K562 (cell line): ENCODE measurements at regions not wholly inside any gene's neighbourhood (a gene's known extent, or its start where the extent isn't known, plus 50 kb on each side); places are given as distances from the start of the nearest gene placed in this dataset.

Source experiments
- CREM ChIP-seq: IDR thresholded peaks from 2 replicates; pipeline ENCODE4 v1.6.1; 2014; ENCODE audit warnings: antibody characterized with exemption, low read depth
- ETV6 ChIP-seq, 3 experiments: fragments of 150-350 bp in 1 of 3; sonication (generic) in 1 of 3; formaldehyde crosslinking in 1 of 3; IDR thresholded peaks; 2 replicates each; pipeline versions ENCODE4 v1.6.1 to v1.8.0; 2014 to 2022; ENCODE audit warnings: borderline replicate concordance in 2 of 3, low read depth in 2 of 3, antibody characterized with exemption in 1 of 3, low read length in 1 of 3, mild to moderate bottlenecking in 1 of 3, missing genetic modification reagents in 1 of 3
- FUS ChIP-seq: fragments of 200-400 bp; formaldehyde crosslinking; optimal IDR thresholded peaks from 2 replicates; pipeline ENCODE3; 2017; ENCODE audit warnings: low read depth, low read length
- GATA2 ChIP-seq: sonication (generic); formaldehyde crosslinking; IDR thresholded peaks from 2 replicates; pipeline ENCODE4 v1.4.0; 2020; ENCODE audit warnings: mild to moderate bottlenecking, missing genetic modification reagents
- GATAD2A ChIP-seq: fragments of 450-650 bp; IDR thresholded peaks from 2 replicates; pipeline ENCODE4 v1.6.1; 2017
- HDAC2 ChIP-seq: fragments of 450-650 bp; IDR thresholded peaks from 2 replicates; pipeline ENCODE4 v1.6.1; 2016; ENCODE audit warnings: mild to moderate bottlenecking
- HNRNPL ChIP-seq: fragments of 200-400 bp; formaldehyde crosslinking; IDR thresholded peaks from 2 replicates; pipeline ENCODE4 v1.6.1; 2017; ENCODE audit warnings: low read depth, mild to moderate bottlenecking, low read length
- LEF1 ChIP-seq: fragments of 450-650 bp; IDR thresholded peaks from 2 replicates; pipeline ENCODE4 v1.6.1; 2016; ENCODE audit warnings: mild to moderate bottlenecking
- MYC ChIP-seq, 2 experiments: fragments of 250-450 bp in 1 of 2; sonication (Bioruptor Pico) in 1 of 2; IDR thresholded peaks; 2 replicates each; pipeline versions ENCODE4 v1.5.1 to v1.6.1; 2012 to 2021; ENCODE audit warnings: low read depth in 2 of 2, borderline replicate concordance in 1 of 2, improper control_type of control experiment in 1 of 2, low read length in 1 of 2, mild to moderate bottlenecking in 1 of 2, moderate library complexity in 1 of 2
- OTX1 ChIP-seq: fragments of 450-650 bp; formaldehyde crosslinking; IDR thresholded peaks from 2 replicates; pipeline ENCODE4 v1.4.0; 2022; ENCODE audit warnings: mild to moderate bottlenecking
- PTTG1 ChIP-seq: fragments of 450-650 bp; IDR thresholded peaks from 2 replicates; pipeline ENCODE4 v1.6.1; 2016; ENCODE audit warnings: low read depth, mild to moderate bottlenecking, missing genetic modification characterization, missing compliant biosample characterization
- SIN3A ChIP-seq, 2 experiments: fragments of 150-350 bp in 1 of 2; IDR thresholded peaks; 2 replicates each; pipeline ENCODE4 v1.6.1; 2011 to 2016; ENCODE audit warnings: borderline replicate concordance in 2 of 2, low read depth in 2 of 2, low read length in 2 of 2, mild to moderate bottlenecking in 2 of 2, moderate library complexity in 2 of 2; ENCODE audit not compliant: control insufficient read depth in 1 of 2
- TCF7L2 ChIP-seq: fragments of 150-350 bp; IDR thresholded peaks from 2 replicates; pipeline ENCODE4 v1.6.1; 2016; ENCODE audit warnings: low read depth, mild to moderate bottlenecking, low read length, moderate library complexity
- TFAM ChIP-seq: fragments of 250-450 bp; sonication (Bioruptor Pico); conservative IDR thresholded peaks from 2 replicates; pipeline ENCODE4 v1.5.0; 2021; ENCODE audit warnings: mild to moderate bottlenecking, moderate library complexity
- ZFP30 ChIP-seq: fragments of 250-450 bp; sonication (Bioruptor Pico); IDR thresholded peaks from 2 replicates; pipeline ENCODE4 v1.8.0; 2022; ENCODE audit warnings: moderate library complexity, mild to moderate bottlenecking, inconsistent platforms, borderline replicate concordance
- TF ChIP-seq, protein P1 (sequence below): fragments of 250-450 bp; sonication (Bioruptor Pico); IDR thresholded peaks from 2 replicates; pipeline ENCODE4 v1.4.0; 2020; ENCODE audit warnings: mild to moderate bottlenecking, moderate library complexity
- TF ChIP-seq, protein P2 (sequence below): fragments of 450-650 bp; IDR thresholded peaks from 2 replicates; pipeline ENCODE4 v1.6.1; 2016; ENCODE audit warnings: low read depth, mild to moderate bottlenecking, moderate library complexity
- TF ChIP-seq, protein P3 (sequence below): fragments of 250-450 bp; sonication (Bioruptor Pico); IDR thresholded peaks from 2 replicates; pipeline ENCODE4 v1.4.0; 2020; ENCODE audit warnings: mild to moderate bottlenecking, moderate library complexity
- TF ChIP-seq, protein P4 (sequence below): fragments of 250-450 bp; sonication (Bioruptor Pico); IDR thresholded peaks from 2 replicates; pipeline ENCODE4 v1.4.0; 2020; ENCODE audit warnings: borderline replicate concordance

DNA sequence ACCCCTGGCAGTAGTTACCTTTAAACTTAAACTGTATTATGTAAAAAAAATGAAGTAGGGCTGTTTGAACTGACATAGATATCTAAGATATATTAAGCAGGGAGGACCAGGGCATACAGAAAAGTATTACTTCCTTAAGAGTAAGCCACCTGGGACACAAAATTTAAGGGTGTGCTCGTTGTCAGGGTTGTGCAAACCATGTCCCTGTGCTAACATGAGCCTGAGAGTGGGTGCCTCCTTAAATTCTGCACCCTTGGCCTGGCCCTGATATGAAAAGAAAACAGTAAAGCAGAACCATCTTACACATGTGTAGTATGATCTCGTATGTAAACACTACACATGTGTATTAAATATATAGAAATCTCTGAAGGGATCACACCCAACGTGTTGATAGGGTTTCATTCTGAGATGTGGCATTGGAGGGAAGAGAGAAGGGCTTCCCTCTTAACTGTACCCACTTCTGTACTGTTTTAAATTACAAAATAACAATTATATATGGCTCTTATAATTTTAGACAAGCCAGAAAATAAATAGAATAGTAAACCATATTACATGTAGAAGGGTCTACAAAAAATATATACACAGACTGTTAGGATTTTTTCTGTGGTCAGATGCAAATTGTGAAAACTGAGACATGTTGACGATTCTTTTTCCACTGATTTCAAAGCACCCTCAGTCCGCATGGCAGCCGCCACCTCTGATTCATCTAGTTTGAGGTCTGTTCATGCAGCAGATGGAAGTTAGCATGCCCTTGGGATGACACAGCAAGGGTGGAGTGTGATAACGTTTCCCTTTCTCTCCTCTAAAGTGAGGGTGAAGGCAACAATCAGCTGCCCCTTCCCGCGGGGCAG is 400.8 kb upstream of the PROK2 start (continued):
- TF ChIP-seq, protein P1, sequence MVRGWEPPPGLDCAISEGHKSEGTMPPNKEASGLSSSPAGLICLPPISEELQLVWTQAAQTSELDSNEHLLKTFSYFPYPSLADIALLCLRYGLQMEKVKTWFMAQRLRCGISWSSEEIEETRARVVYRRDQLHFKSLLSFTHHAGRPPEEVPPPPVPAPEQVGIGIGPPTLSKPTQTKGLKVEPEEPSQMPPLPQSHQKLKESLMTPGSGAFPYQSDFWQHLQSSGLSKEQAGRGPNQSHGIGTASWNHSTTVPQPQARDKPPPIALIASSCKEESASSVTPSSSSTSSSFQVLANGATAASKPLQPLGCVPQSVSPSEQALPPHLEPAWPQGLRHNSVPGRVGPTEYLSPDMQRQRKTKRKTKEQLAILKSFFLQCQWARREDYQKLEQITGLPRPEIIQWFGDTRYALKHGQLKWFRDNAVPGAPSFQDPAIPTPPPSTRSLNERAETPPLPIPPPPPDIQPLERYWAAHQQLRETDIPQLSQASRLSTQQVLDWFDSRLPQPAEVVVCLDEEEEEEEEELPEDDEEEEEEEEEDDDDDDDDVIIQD (CRISPR knock-in tag), result no peak
- no peak for TF ChIP-seq TFAM (CRISPR knock-in tag)
- peak; percentile 71; the same call in 1 of the 2 replicates for TF ChIP-seq GATAD2A
- peak; percentile 50; the same call in 1 of the 2 replicates for TF ChIP-seq CREM
- TF ChIP-seq MYC (IDR thresholded peaks at IDR 0.05; ENCODE audit: low read depth, low read length), result peak; percentile 88
- no peak for TF ChIP-seq MYC (CRISPR knock-in tag; IDR thresholded peaks at IDR 0.05; ENCODE audit: borderline replicate concordance, low read depth)
- TF ChIP-seq, protein P2, sequence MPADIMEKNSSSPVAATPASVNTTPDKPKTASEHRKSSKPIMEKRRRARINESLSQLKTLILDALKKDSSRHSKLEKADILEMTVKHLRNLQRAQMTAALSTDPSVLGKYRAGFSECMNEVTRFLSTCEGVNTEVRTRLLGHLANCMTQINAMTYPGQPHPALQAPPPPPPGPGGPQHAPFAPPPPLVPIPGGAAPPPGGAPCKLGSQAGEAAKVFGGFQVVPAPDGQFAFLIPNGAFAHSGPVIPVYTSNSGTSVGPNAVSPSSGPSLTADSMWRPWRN, result no peak
- TF ChIP-seq HNRNPL, result no peak
- no peak for TF ChIP-seq ZFP30
- peak; percentile 24; the same call in 1 of the 2 replicates for TF ChIP-seq LEF1
- TF ChIP-seq, protein P3, sequence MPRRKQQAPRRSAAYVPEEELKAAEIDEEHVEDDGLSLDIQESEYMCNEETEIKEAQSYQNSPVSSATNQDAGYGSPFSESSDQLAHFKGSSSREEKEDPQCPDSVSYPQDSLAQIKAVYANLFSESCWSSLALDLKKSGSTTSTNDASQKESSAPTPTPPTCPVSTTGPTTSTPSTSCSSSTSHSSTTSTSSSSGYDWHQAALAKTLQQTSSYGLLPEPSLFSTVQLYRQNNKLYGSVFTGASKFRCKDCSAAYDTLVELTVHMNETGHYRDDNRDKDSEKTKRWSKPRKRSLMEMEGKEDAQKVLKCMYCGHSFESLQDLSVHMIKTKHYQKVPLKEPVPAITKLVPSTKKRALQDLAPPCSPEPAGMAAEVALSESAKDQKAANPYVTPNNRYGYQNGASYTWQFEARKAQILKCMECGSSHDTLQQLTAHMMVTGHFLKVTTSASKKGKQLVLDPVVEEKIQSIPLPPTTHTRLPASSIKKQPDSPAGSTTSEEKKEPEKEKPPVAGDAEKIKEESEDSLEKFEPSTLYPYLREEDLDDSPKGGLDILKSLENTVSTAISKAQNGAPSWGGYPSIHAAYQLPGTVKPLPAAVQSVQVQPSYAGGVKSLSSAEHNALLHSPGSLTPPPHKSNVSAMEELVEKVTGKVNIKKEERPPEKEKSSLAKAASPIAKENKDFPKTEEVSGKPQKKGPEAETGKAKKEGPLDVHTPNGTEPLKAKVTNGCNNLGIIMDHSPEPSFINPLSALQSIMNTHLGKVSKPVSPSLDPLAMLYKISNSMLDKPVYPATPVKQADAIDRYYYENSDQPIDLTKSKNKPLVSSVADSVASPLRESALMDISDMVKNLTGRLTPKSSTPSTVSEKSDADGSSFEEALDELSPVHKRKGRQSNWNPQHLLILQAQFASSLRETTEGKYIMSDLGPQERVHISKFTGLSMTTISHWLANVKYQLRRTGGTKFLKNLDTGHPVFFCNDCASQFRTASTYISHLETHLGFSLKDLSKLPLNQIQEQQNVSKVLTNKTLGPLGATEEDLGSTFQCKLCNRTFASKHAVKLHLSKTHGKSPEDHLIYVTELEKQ (CRISPR knock-in tag), result peak; percentile 42; the same call in 1 of the 2 replicates
- TF ChIP-seq, protein P4, sequence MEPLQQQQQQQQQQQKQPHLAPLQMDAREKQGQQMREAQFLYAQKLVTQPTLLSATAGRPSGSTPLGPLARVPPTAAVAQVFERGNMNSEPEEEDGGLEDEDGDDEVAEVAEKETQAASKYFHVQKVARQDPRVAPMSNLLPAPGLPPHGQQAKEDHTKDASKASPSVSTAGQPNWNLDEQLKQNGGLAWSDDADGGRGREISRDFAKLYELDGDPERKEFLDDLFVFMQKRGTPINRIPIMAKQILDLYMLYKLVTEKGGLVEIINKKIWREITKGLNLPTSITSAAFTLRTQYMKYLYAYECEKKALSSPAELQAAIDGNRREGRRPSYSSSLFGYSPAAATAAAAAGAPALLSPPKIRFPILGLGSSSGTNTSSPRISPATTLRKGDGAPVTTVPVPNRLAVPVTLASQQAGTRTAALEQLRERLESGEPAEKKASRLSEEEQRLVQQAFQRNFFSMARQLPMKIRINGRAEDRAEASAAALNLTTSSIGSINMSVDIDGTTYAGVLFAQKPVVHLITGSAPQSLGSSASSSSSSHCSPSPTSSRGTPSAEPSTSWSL (CRISPR knock-in tag), result no peak
- no peak for TF ChIP-seq OTX1
- no peak for TF ChIP-seq TCF7L2
- no peak for TF ChIP-seq PTTG1 (tag)
- TF ChIP-seq ETV6 (IDR thresholded peaks at IDR 0.05; ENCODE audit: borderline replicate concordance in 1 of 2, low read depth in 2 of 2, low read length in 1 of 2), result peak in 1 of 2 experiments; percentile 35; a peak in 1 of 4 replicates
- TF ChIP-seq ETV6 (CRISPR knock-in tag; IDR thresholded peaks at IDR 0.05; ENCODE audit: borderline replicate concordance), result no peak
- peak; percentile 34; the same call in 1 of the 2 replicates for TF ChIP-seq GATA2 (CRISPR knock-in tag)
- peak; percentile 85 for TF ChIP-seq HDAC2
- no peak for TF ChIP-seq SIN3A (IDR thresholded peaks at IDR 0.05; ENCODE audit: borderline replicate concordance in 2 of 2, control insufficient read depth in 1 of 2, low read depth in 2 of 2, low read length in 2 of 2)
- TF ChIP-seq FUS, result no peak
